Lower leg skin (tissue), 3 donors: ENCODE measurements at regions not wholly inside any gene's neighbourhood (a gene's known extent, or its start where the extent isn't known, plus 50 kb on each side); places are given as distances from the start of the nearest gene placed in this dataset.
"Not testable (repeated sequence)": the region's sequence is repeated elsewhere in the genome, so short reads cannot be mapped to it uniquely, and the experiment has no call there.

Source experiments
- CTCF ChIP-seq, 3 donors: fragments of 450-650 bp; IDR thresholded peaks; one replicate each; pipeline ENCODE4 v1.5.1; 2016; ENCODE audit warnings: antibody characterized with exemption in 3 of 3, mild to moderate bottlenecking in 3 of 3, moderate library complexity in 2 of 3
- POLR2A ChIP-seq, 2 donors: fragments of 450-650 bp; IDR thresholded peaks; one replicate each; pipeline ENCODE4 v1.6.1; 2016 to 2017; ENCODE audit warnings: antibody characterized with exemption in 2 of 2, mild to moderate bottlenecking in 1 of 2, moderate library complexity in 1 of 2

GRCh38 chr15:22303112-22303511 lies 155.6 kb upstream of the GOLGA6L22 start:
- not testable (repeated sequence) for TF ChIP-seq POLR2A, CTCF (IDR thresholded peaks at IDR 0.05)
